HUDEP-2 (cell line): ENCODE measurements at regions not wholly inside any gene's neighbourhood (a gene's known extent, or its start where the extent isn't known, plus 50 kb on each side); places are given as distances from the start of the nearest gene placed in this dataset.
"Not testable (repeated sequence)": the region's sequence is repeated elsewhere in the genome, so short reads cannot be mapped to it uniquely, and the experiment has no call there.

Experiments used
- DNase-seq, 76 experiments: peaks; one replicate each; lab custom pipeline; 2025; ENCODE audit not compliant: unreplicated experiment in 76 of 76; lab: John Stamatoyannopoulos, UW

DNA sequence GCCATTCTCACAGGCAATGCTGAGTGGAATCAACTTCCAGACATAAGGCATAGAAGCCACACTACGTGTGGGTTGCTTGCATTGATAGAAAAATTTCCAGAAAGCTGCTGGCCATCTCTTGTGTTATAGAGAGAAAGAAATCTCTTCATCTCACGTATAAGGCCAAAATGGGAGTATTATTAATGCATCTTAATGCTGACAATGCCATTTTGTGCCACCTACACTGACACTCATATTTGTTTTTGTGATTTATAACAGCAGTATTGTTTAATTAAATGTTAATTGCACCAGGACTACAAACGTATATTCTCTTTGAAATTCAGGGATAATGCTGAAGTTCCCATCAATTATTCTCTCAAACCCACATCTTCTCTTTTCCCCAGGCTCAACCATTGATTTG lies 56.1 kb upstream of the TMEM132D start:
- DNase-seq: no peak

DNA sequence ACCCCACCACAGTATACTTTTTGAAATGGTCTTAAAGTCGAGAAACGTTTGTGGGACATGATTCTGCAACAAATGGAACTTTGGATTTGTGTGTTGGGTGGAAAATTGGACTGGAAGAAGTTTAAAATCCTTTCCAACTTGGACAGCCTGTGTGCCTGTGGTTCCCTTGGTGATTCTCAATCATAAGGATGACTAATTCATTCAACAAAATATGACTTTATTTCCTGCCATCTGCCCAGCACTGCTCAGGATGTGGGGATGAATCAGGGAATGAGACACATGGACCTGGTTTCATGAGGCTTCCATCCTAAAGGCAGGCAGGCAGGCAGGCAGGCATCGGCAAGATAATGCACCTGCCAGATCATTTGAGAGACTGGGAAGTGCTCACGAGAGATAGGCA lies 57.3 kb upstream of the TMEM132D start:
- no peak for DNase-seq

DNA sequence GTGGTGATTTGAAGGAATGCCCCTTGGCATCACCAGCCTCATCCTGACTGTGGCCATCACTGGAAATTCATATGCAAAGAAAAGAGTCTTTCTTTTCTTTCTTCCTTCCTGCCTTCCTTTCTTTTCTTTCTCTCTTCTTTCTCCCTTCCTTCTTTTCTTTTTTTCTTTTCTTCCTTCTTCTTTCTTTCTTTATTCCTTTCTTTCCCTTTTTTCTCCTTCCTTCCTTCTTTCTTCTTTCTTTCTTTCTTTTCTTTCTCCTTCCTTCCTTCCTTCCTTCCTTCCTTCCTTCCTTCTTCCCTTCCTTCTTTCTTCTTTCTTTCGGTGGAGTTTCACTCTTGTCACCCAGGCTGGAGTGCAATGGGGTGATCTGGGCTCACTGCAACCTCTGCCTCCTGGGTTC lies 58.0 kb upstream of the TMEM132D start:
- no peak for DNase-seq

DNA sequence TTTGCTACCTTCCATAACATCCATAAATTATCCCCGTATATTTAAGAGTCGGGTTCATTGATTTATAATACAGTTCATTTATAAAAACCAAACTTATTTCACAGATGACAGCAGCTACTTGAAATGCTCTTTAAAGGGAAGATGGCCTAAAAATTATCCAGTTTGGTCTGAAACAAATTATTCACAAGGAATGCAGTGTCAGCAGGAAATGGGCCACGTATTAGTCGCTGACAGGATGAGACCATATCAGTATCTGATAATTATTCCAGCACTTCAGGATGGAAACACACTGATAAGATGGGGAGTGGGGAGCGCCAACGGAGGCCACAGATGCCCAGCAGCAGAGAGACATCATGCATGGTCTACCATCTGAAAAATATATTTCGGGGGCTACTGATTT lies 60.5 kb upstream of the TMEM132D start:
- DNase-seq: no peak

DNA sequence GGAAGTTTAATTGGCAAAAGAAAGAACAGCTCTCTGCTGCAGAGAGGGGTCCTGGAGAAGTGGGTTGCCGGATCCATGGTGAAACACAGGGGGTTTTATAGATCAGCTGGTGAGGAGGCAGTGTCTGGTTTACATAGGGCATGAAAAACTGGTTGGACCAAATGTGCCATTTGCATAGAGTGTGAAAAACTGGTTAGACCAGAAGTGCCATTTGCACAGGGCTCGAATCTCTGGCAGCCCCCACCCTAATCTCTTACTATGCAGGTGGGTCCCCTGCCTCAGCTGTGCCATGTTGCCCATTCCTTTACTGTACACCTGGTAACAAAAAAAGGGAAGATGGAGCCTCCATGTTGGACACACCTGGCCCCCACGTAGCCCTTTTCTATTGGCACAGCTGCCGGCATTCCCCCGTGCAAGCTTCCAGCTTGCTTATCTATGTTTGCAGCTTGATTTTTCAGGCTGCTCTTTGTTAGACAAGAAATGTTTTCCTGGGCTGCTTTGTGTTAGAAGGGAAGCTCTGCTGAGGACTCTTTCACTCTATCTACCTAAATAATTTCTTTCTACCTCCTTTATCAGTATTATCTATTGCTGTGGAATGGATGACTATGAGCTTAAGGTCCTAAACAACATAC lies 61.1 kb upstream of the TMEM132D start:
- DNase-seq: no peak

DNA sequence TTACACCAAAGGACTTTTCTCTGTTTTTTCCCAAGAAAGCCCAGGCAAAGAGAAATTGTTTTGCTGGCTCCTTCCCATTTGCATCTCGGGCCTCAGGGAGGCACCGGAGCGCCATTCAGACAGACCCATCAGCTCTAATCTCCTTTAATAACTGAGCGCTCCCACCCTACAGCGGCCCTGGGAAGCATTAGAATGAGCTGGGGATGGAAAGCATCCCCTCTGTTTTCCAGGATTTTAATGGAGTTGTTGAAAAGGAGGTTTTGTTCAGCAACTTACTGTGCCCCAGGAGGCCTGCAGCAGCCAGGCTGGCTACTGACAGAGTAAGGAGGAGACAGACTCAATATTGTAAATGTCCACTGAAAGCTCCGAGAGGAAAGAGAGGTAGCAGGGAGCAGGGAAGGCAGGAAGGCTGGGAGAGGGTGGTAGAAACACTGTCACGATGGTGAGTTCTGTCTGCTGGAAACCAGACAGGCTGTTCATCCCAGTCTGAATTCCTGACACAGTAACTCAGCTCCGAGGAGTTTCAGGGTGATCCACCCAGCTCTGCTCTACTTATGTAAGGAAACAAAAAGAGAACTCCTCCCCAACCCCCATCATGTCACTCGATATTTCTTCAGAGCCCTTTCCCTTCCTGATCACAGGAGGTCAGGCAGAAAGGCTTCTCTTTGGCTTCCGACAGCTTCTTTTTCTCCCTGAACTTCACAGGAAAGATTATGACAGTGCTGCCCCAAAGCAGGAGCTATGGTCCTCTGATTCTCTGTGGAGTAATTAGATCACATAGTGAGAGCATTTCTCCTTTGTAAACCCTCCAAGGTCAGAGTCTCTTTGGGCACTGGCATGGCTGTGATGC lies 62.5 kb upstream of the TMEM132D start:
- DNase-seq: no peak

DNA sequence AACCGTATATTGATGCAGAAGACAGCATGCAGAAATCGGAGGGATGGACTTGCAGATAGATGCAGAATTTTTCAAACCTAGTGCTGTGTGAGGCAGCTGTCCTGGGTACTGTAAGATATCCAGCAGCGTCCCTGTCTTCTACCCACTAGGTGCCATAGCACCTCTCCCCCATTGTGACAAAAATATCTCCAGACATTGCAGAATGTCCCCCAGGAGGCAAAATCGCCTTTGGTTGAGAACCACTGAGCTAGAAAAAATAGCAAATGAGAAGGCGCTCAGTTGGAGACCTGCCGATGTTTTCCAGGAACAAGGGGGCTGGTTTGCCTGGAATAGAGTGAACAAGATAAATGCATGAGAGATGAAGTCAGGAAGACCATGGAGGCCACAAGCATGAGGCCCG lies 67.9 kb upstream of the TMEM132D start:
- DNase-seq: no peak

DNA sequence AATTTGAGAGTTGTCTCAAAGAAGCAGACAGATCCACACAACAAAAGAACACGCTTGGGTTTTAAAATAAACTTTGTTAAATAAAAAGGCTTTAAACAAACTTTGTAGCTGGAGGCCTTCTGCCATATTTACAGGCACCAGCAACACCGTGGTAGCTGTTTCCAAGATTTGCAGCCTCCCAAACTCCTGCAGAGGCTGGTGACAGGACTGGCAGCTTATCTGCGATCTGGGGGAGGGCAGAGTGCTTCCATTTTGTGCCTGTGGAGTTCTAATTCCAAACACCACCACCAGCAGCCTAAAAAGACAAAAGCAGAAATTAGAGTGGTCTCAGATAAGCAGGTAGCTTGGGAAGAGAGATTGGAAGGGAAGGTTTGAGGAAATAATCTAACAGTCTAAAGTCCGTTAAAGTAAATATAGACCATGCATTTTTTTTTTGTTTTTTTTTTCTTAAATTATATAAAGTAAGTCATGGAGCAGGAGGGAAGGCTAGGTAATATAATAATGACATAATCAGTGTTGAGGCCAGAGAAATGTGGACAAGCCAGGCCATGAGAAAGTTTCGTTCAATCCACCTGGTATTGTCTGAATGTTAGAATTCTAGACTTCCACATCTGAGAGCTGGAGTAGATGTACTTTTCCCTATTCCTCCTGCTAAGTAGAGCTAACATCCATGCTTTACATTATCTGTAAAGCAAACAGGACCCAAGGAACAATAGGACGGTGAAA lies 69.6 kb upstream of the TMEM132D start:
- DNase-seq: no peak

DNA sequence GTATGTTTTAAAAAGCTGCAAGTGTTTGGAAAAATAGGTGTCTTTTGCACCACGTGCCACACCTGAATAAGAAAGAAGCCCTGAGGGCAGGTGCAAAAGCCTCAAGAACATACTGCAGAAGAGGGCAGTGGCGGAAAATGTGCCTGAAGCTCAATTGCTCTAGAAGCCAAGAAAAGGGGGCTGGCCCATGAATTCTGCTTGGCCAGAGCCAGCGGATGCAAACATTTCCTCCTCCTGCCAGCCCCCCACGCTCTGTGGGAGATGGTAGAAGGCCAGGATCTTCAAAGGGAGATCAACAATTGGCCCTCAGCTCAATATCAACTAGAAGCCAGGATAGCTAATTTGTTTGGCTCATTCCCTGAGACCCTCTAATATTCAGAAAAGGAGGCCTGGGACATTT lies 80.3 kb upstream of the TMEM132D start:
- no peak for DNase-seq

DNA sequence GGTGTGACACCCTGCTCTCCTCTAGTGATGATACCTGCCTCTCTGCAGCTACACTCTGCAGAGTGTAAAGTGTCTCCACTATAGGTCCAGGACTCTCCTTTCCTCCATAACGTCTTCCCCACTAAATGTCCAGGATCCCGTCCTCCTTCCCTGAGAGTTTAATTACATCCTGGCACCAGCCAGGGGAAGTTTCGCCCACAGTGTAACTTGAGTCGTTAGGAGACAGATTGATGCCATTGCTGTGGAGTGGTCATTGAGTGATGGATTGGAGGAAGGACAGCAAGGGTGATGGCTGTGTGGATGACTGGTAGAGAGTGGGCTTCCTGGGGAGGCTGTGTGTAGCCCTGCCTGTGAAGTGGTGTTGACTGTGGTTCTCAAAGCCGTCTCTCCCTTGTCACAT lies 84.0 kb upstream of the TMEM132D start:
- DNase-seq: no peak

DNA sequence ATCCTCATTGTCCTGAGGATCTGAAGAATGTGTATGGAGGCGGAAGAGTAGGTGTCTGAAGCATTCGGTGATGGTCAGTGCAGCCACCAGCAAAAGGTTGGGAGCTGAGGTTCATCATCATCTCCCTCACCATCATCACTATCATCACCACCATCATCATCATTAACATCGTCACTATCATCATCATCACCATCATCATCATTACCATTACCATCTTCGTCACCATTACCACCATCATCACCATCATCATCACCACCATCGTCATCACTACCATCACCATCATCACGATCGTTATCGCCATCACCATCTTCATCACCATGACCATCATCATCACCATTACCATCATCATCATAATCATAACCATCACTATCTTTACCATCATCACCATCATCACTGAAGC lies 90.8 kb upstream of the TMEM132D start:
- DNase-seq: no peak

DNA sequence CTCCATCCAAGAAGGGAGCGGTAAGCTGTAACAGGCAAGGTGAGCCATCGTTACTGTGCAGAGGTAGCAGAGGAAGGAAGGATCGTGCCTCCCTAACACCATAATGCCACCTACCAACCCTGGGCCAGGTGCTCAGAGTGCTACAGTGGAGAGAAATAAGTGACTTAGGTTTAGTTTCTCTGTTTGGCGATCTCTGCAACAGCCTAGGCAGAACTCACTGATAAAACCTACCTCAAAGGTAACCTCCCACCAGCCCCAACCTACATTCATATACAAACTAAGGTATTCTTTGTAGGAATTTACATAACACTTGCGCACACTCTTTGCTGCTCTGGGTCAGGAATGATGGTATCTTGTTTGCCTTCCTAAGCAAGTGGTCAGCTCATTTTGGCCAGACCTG lies 93.4 kb upstream of the TMEM132D start:
- no peak for DNase-seq

DNA sequence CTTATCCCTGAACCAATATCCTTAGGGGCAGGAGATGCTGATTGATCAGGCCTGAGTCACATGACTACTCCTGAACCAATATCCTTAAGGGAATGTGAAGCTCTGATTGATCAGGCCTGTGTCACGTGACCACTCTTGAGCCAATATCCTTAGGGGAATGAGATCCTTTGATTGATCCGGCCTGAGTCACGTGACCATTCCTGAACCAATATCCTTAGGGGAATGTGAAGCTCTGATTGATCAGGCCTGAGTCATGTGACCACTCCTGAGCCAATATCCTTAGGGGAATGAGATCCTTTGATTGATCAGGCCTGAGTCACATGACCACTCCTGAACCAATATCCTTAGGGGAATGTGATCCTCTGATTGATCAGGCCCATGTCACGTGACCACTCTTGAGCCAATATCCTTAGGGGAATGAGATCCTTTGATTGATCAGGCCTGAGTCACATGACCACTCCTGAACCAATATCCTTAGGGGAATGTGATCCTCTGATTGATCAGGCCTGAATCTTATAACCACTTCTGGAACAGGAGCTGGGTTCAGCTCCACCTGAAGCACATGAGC lies 100.6 kb upstream of the TMEM132D start:
- not testable (repeated sequence) for DNase-seq

DNA sequence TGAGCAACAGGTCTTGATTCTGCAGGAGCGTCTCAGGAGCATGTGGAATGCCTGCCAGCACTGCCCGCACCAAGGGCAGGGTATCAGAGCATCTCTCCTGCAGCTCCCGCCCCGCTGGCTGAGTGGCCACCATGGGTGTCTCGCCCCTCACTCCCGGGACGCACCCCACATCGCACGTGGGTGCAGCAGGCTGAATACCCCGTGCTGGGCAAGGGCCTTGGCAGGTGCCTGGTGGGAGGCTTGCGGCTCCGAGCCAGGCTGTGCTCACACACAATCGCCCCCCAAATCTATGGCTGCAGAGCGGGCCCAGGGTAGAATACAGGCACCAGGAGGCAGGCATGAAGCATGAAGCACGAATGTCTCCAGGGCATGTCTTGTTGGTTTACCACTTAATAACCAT lies 103.9 kb upstream of the TMEM132D start:
- DNase-seq: no peak

DNA sequence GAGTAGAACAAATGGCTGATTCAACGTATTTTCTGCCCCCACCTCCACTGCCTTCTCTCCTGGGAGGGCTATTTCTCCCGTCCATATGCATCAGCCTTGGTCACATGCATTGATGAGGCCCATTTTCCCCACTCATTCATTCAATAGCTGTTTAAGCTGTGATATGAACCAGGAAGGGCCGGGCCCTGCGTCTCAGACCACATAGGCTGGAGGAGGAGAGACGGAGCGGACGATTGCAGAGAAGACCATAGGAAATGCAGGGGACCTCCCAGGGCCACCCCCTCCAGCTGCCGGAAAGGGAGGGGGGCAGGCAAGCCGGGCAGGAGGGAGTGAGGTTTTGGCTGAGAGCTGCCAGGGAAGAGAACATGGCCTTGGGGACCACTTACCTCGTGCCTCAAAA lies 104.4 kb upstream of the TMEM132D start:
- no peak for DNase-seq

DNA sequence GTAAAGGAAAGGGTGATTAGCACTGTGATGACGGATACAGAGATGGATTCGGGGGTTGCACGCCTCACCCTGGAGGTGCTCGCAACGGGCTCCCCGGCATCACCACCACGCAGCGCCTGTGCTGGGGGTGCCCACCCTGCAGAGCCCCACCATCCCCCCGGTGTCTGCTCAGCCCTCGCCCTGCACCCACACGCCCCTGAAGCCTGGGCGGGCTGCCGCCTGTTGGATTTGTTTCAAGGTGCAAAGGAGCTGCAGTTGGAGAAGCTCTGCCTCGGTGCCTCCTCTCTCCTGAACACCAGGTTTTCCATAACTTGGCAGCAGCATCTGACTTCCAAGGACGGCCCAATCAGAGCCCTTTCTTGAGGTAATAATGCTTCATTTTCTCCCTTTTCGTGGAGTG lies 106.1 kb upstream of the TMEM132D start:
- no peak for DNase-seq

DNA sequence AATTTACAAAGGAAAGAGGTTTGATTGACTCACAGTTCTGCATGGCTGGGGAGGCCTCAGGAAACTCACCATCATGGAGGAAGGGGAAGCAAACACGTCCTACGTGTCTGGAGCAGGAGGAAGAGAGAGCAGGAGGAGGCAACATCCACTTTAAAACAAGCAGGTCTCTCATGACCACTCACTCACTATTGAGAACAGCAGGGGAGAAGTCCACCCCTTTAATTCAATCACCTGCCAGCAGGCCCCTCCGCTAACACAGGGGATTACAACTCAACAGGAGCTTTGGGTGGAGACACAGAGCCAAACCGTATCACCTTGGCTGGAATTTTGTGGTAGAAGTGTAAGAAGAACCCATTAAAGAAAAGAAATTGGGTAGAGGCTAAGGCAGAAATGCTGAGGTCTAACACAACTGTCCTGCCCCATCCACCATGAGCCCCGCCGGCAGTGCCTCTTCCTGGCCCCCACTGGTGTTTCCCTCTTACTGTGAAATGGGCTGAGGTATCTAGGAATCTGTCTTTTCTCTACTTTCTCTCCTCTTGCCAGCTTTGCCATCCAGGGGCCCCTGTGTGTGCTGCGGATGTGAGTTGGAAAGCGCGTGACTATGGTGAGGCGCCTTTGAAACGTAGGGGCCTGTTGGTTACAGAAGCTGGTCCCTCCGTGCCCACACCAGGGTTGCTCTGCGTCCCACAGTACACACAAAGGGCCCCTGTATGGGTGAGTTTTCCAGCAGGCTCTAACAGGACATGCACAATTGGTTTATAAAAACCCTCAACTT lies 108.0 kb upstream of the TMEM132D start:
- DNase-seq: no peak

DNA sequence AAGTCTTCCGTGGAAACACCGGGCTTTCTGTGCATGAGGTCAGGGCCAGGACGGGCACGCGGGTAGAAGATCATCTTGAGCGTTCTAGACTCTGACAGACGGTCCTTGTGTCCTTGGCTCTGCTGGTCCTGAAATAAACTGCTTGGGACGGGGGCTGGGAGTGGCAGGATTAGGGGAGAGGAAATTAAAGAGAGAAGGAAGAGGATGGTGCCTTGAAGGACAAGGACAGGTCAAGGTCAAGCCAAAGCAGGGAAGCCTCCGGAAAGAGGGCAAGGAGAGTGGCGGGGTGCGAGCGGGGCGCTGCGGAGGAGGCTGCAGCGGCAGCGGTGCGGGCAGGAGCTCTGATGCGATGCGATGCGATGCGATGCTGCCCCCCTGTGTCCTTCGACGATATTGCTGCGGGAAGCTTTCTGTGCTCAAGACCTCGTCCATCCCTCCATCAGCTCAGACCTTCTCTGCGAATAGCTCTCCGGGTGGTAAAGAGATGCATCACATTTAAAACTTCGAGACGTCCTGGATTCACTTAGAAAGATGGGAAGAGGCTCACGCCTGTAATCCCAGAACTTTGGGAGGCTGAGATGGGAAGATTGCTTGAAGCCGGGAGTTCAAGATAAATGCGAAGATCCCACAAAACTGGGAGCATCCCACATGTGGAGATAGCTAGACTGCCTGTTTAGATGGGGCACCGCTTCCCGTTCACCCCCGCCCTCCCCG lies 110.1 kb upstream of the TMEM132D start:
- peak in 23 of 76 experiments; percentile 0 to 47 (median 10) for DNase-seq

DNA sequence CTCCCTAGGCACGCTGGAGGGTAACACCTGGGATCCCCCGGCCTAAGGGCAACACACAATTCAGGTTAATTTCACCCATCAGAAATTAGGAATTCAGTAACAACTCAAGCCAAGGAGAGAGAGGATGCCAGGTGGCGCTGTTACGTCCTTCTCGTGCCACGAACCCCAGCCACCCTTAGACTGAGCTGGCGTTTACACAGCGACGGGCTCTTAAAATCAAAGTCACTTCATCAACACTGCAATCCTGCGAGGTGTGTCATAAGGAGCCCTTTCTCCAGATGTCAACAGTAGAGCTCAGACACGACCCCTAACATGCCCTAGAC lies 110.6 kb upstream of the TMEM132D start:
- DNase-seq: peak in 1 of 76 experiments; percentile 0

DNA sequence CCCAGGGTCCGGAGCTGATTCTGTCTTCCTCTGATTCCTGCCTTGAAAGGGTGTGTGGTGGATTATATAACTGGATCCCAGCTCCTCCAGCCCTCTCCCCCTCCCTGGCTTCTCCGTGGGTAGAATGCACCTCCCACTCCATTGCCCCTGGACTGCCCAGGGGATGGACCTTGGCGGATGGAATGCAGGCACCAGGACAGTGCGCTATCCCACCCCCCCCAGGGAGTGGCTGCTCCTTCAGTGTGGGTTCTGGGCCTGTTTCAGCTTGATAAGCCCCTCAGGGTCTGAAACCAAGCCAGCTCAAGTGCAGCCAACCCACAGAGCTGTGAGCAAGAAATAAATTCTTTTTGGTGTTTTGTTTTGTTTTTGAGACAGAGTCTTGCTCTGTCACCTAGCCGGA lies 112.4 kb upstream of the TMEM132D start:
- no peak for DNase-seq
